ENCODE measurements at regions not wholly inside any gene's neighbourhood (a gene's known extent, or its start where the extent isn't known, plus 50 kb on each side); places are given as distances from the start of the nearest gene placed in this dataset.

DNA sequence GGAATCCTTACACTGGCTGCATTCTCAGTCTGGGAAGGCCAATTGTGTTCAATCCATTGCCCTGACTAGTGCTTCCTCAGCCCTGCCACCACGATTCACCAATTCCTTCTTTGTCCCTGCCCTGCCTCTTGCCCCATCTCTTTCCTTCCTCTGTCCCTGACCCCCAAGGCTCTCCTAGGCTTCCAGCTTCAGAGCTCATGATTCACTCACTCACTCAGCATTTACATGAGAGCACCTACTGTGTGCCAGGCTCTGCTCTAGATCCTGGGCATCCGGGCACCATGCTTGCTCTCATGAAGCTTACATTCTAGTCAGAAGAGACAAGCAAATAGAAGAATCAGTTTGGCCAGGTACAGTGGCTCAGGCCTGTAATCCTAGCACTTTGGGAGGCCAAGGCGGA is 489.5 kb upstream of the JARID2 start:
- H3K4me3 ChIP-seq (ENCODE audit: insufficient read depth, low read length), result no peak overlapping the region
- H3K27ac ChIP-seq (ENCODE audit: low read depth, low read length), result no peak overlapping the region
- no peaks in the 10 kb centered on the region for H3K79me2 ChIP-seq (ENCODE audit: insufficient read depth, low read length)
- H4K20me1 ChIP-seq (ENCODE audit: insufficient read depth, low read length), result no peaks in the 10 kb centered on the region
- no peaks in the 10 kb centered on the region for H3K36me3 ChIP-seq (ENCODE audit: insufficient read depth, low read length)
- TF ChIP-seq, protein P1, sequence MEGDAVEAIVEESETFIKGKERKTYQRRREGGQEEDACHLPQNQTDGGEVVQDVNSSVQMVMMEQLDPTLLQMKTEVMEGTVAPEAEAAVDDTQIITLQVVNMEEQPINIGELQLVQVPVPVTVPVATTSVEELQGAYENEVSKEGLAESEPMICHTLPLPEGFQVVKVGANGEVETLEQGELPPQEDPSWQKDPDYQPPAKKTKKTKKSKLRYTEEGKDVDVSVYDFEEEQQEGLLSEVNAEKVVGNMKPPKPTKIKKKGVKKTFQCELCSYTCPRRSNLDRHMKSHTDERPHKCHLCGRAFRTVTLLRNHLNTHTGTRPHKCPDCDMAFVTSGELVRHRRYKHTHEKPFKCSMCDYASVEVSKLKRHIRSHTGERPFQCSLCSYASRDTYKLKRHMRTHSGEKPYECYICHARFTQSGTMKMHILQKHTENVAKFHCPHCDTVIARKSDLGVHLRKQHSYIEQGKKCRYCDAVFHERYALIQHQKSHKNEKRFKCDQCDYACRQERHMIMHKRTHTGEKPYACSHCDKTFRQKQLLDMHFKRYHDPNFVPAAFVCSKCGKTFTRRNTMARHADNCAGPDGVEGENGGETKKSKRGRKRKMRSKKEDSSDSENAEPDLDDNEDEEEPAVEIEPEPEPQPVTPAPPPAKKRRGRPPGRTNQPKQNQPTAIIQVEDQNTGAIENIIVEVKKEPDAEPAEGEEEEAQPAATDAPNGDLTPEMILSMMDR (IDR thresholded peaks at IDR 0.05; ENCODE audit: extremely low read depth, low read depth, low read length), result no peak
- no peaks in the 10 kb centered on the region for H3K9me3 ChIP-seq (ENCODE audit: low read depth, low read length)
- no peaks in the 10 kb centered on the region for H3K4me1 ChIP-seq (ENCODE audit: insufficient read depth, low read length)
- DNase-seq (ENCODE audit: insufficient read length, low spot score, missing footprints), result no peak
- H3K4me2 ChIP-seq (ENCODE audit: insufficient read depth, low read length), result no peak overlapping the region
- H3K27me3 ChIP-seq (ENCODE audit: insufficient read depth, low read length), result no peaks in the 10 kb centered on the region
- H2AFZ ChIP-seq (ENCODE audit: low read length), result no peak overlapping the region

- Histone ChIP-seq H3K79me2 (ENCODE audit: insufficient read depth, low read length) (no peaks in the 10 kb centered on the region), H2AFZ (ENCODE audit: low read length) (no peak overlapping the region), H3K27me3 (ENCODE audit: insufficient read depth, low read length) (no peaks in the 10 kb centered on the region), H3K9me3 (ENCODE audit: low read depth, low read length) (no peaks in the 10 kb centered on the region), H4K20me1 (ENCODE audit: insufficient read depth, low read length) (no peaks in the 10 kb centered on the region), H3K4me3 (ENCODE audit: insufficient read depth, low read length) (no peak overlapping the region), H3K4me1 (ENCODE audit: insufficient read depth, low read length) (no peaks in the 10 kb centered on the region), H3K4me2 (ENCODE audit: insufficient read depth, low read length) (no peak overlapping the region), H3K36me3 (ENCODE audit: insufficient read depth, low read length) (no peaks in the 10 kb centered on the region), H3K27ac (ENCODE audit: low read depth, low read length) (no peak overlapping the region)
- DNase-seq (ENCODE audit: insufficient read length, low spot score, missing footprints), result no peak
- TF ChIP-seq, protein P1 (IDR thresholded peaks at IDR 0.05; ENCODE audit: extremely low read depth, low read depth, low read length), result no peak
Measured at GRCh38 chr6:14757014-14757413, 488.9 kb upstream of the JARID2 start.

DNA sequence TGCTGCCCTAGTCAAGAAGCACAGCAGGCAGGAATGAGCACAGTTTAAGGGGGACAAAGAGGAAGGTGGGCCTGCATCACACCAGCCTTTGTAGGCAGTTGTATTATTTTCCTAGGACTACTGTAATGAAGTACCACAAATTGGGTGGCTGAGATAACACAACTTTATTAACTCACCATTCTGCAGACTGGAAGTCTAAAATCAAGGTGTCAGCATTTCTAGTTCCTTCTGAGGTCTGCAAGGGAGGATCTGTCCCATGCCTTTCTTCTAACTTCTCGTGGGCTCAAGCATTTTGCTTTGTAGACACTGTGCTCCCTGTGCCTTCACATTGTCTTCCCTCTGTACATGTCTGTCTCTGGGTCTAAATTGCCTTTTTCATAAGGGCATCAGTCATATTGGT is 488.5 kb upstream of the JARID2 start:
- no peaks in the 10 kb centered on the region for H3K79me2 ChIP-seq (ENCODE audit: insufficient read depth, low read length)
- no peaks in the 10 kb centered on the region for H3K27me3 ChIP-seq (ENCODE audit: insufficient read depth, low read length)
- H3K9me3 ChIP-seq (ENCODE audit: low read depth, low read length), result no peaks in the 10 kb centered on the region
- DNase-seq (ENCODE audit: insufficient read length, low spot score, missing footprints), result no peak
- H2AFZ ChIP-seq (ENCODE audit: low read length), result no peak overlapping the region
- no peak overlapping the region for H3K27ac ChIP-seq (ENCODE audit: low read depth, low read length)
- H3K4me2 ChIP-seq (ENCODE audit: insufficient read depth, low read length), result no peak overlapping the region
- H3K36me3 ChIP-seq (ENCODE audit: insufficient read depth, low read length), result no peaks in the 10 kb centered on the region
- TF ChIP-seq, protein P1 (IDR thresholded peaks at IDR 0.05; ENCODE audit: extremely low read depth, low read depth, low read length), result no peak
- no peak overlapping the region for H3K4me3 ChIP-seq (ENCODE audit: insufficient read depth, low read length)
- H3K4me1 ChIP-seq (ENCODE audit: insufficient read depth, low read length), result no peaks in the 10 kb centered on the region
- H4K20me1 ChIP-seq (ENCODE audit: insufficient read depth, low read length), result no peaks in the 10 kb centered on the region

- no peaks in the 10 kb centered on the region for H3K9me3 ChIP-seq (ENCODE audit: low read depth, low read length)
- H2AFZ ChIP-seq (ENCODE audit: low read length), result no peak overlapping the region
- H3K27ac ChIP-seq (ENCODE audit: low read depth, low read length), result no peak overlapping the region
- no peaks in the 10 kb centered on the region for H3K36me3 ChIP-seq (ENCODE audit: insufficient read depth, low read length)
- no peaks in the 10 kb centered on the region for H4K20me1 ChIP-seq (ENCODE audit: insufficient read depth, low read length)
- H3K4me3 ChIP-seq (ENCODE audit: insufficient read depth, low read length), result no peak overlapping the region
- no peak for DNase-seq (ENCODE audit: insufficient read length, low spot score, missing footprints)
- H3K27me3 ChIP-seq (ENCODE audit: insufficient read depth, low read length), result no peaks in the 10 kb centered on the region
- TF ChIP-seq, protein P1 (IDR thresholded peaks at IDR 0.05; ENCODE audit: extremely low read depth, low read depth, low read length), result no peak
- H3K4me2 ChIP-seq (ENCODE audit: insufficient read depth, low read length), result no peak overlapping the region
- no peaks in the 10 kb centered on the region for H3K79me2 ChIP-seq (ENCODE audit: insufficient read depth, low read length)
- peaks cover 3% of the 10 kb centered on the region for H3K4me1 ChIP-seq (ENCODE audit: insufficient read depth, low read length)
Measured at GRCh38 chr6:14758421-14759081, 487.3 kb upstream of the JARID2 start.
